Spleen (tissue), 11 donors: ENCODE measurements at regions not wholly inside any gene's neighbourhood (a gene's known extent, or its start where the extent isn't known, plus 50 kb on each side); places are given as distances from the start of the nearest gene placed in this dataset.

Experiments used
- DNase-seq: peaks from one replicate; pipeline ENCODE4 v3.0.0-alpha.2; 2020
- H3K27ac ChIP-seq, 8 donors: fragments of 200-600 bp; sonication (generic) in 7 of 8; 1 replicate in 4 of 8; 2 replicates in 4 of 8; pipeline versions ENCODE4 v1.5.0 to v1.8.0; 2016 to 2021; ENCODE audit warnings: inconsistent platforms in 4 of 8, mild to moderate bottlenecking in 4 of 8, moderate library complexity in 1 of 8
- H3K27me3 ChIP-seq, 7 donors: fragments of 200-600 bp; sonication (generic) in 6 of 7; replicated peaks in 1 of 7; 1 replicate in 4 of 7; 2 replicates in 3 of 7; pipeline versions ENCODE4 v1.5.0 to v1.8.0; 2016 to 2021; ENCODE audit warnings: inconsistent platforms in 3 of 7, mild to moderate bottlenecking in 1 of 7
- H3K36me3 ChIP-seq, 6 donors: fragments of 200-600 bp; sonication (generic) in 5 of 6; 1 replicate in 4 of 6; 2 replicates in 2 of 6; pipeline versions ENCODE4 v1.5.0 to v1.8.0; 2016 to 2021; ENCODE audit warnings: inconsistent platforms in 2 of 6
- H3K4me1 ChIP-seq, 6 donors: fragments of 200-600 bp; sonication (generic) in 5 of 6; 1 replicate in 3 of 6; 2 replicates in 3 of 6; pipeline versions ENCODE4 v1.5.0 to v1.8.0; 2016 to 2021; ENCODE audit warnings: inconsistent platforms in 3 of 6
- H3K4me3 ChIP-seq, 8 donors: fragments of 200-600 bp; sonication (generic) in 7 of 8; 1 replicate in 4 of 8; 2 replicates in 4 of 8; pipeline versions ENCODE4 v1.5.0 to v1.8.0; 2016 to 2021; ENCODE audit warnings: inconsistent platforms in 4 of 8, mild to moderate bottlenecking in 4 of 8, moderate library complexity in 2 of 8
- H3K9me3 ChIP-seq, 8 donors: fragments of 200-600 bp; sonication (generic) in 7 of 8; 1 replicate in 4 of 8; 2 replicates in 4 of 8; pipeline versions ENCODE4 v1.5.0 to v1.8.0; 2016 to 2021; ENCODE audit warnings: inconsistent platforms in 4 of 8
- POLR2A ChIP-seq, 3 donors: fragments of 450-650 bp; IDR thresholded peaks; one replicate each; pipeline ENCODE4 v1.5.1; 2017; ENCODE audit warnings: antibody characterized with exemption in 3 of 3, mild to moderate bottlenecking in 1 of 3
- POLR2AphosphoS5 ChIP-seq, 3 donors: sonication (generic); formaldehyde crosslinking; IDR thresholded peaks; one replicate each; pipeline ENCODE4 v1.5.1; 2017; ENCODE audit warnings: antibody characterized with exemption in 3 of 3
- WGBS, 5 donors: extraction: QIAGEN DNeasy Blood & Tissue Kit in 3 of 5; methylation state at CpG; one replicate each; pipeline versions ENCODE4 v1.1.5 to v1.1.7; 2013 to 2018; 5-methylcytosine and 5-hydroxymethylcytosine counted together
- intact Hi-C: fragments of 100-400 bp; cut with DNase I; formaldehyde crosslinking; loops from one replicate; pipeline ENCODE4 v1.15.0; 2023; ENCODE audit warnings: low total_unique reads
- TF ChIP-seq, protein P1 (sequence below), 11 experiments: fragments of 200-600 bp in 7 of 11; fragments of 450-650 bp in 4 of 11; sonication (generic) in 4 of 11; IDR thresholded peaks in 8 of 11; conservative IDR thresholded peaks in 3 of 11; 1 replicate in 7 of 11; 2 replicates in 4 of 11; pipeline versions ENCODE4 v1.4.0 to v1.8.0; 2016 to 2021; ENCODE audit warnings: antibody characterized with exemption in 11 of 11, inconsistent platforms in 4 of 11, mild to moderate bottlenecking in 1 of 11
- donor health status: healthy with polysubstance abuse.
- donor health status: DM: no; HTN: no; CAD: no; lungs with moderate emphysema.
- donor health status: DM: no; HTN: no; CAD: no.
- donor health status: Bipolar disorder and iron deficiency.
- donor health status: healthy.
- donor health status: DM: no; HTN: no; CAD: no.
- donor health status: DM: yes; HTN: yes; CAD: no.

DNA sequence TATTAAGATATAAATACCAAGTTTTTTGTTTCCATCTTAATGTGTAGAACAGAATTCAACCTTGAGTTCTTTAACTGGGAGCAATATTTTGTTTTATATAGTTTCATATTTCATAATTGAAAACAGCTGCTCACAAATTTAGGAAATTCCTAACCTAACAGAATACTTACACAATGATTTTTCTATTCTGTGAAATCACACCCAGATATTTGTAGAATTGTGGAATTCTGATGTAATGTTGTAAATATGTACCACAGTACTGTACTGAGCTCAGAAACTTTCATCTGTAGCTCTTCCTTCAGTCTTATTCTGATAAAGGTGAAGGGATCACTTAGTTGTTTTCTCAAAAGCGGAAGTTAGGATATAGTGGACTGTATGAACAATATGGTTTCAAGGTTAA, 143.4 kb upstream of the GLI3 start:
- Histone ChIP-seq H3K4me3 (no peak overlapping the region), H3K9me3 (no peaks in the 10 kb centered on the region), H3K27ac (no peak overlapping the region), H3K36me3 (no peaks in the 10 kb centered on the region), H3K4me1 (no peaks in the 10 kb centered on the region), H3K27me3 (no peaks in the 10 kb centered on the region)
- intact Hi-C loops: no loop called here
- TF ChIP-seq POLR2AphosphoS5 (IDR thresholded peaks at IDR 0.05) (no peak), POLR2A (IDR thresholded peaks at IDR 0.05) (no peak)
- TF ChIP-seq, protein P1, sequence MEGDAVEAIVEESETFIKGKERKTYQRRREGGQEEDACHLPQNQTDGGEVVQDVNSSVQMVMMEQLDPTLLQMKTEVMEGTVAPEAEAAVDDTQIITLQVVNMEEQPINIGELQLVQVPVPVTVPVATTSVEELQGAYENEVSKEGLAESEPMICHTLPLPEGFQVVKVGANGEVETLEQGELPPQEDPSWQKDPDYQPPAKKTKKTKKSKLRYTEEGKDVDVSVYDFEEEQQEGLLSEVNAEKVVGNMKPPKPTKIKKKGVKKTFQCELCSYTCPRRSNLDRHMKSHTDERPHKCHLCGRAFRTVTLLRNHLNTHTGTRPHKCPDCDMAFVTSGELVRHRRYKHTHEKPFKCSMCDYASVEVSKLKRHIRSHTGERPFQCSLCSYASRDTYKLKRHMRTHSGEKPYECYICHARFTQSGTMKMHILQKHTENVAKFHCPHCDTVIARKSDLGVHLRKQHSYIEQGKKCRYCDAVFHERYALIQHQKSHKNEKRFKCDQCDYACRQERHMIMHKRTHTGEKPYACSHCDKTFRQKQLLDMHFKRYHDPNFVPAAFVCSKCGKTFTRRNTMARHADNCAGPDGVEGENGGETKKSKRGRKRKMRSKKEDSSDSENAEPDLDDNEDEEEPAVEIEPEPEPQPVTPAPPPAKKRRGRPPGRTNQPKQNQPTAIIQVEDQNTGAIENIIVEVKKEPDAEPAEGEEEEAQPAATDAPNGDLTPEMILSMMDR (IDR thresholded peaks at IDR 0.05 in 8 of 11, conservative IDR thresholded peaks at IDR 0.05 in 3 of 11): no peak
- DNase-seq: no peak
- WGBS, 5 donors: 74 to 86% (median 83%) methylated on average over 1 of the region's 1 CpG

DNA sequence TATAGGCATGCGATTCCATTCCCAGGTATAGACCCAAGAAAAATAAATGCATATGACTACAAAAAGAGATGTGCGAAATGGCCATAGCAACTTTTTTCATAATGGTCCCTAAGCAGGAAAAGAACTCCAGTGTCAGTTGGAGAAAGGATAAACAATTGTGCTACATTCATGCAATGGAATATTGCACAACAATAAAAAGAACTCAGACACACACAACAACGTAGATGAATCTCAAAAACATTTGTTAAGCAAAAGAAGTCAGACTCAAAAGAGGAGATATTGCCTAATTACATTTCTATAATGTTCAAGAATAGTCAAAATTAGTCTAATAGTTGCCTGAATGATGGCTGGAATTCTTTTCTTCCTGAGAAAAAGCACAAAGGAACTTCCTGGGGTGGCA, 141.1 kb upstream of the GLI3 start:
- no peak for TF ChIP-seq POLR2AphosphoS5 (IDR thresholded peaks at IDR 0.05)
- TF ChIP-seq, protein P1 (IDR thresholded peaks at IDR 0.05 in 8 of 11, conservative IDR thresholded peaks at IDR 0.05 in 3 of 11): no peak
- no peak for TF ChIP-seq POLR2A (IDR thresholded peaks at IDR 0.05)
- intact Hi-C loops: no loop called here
- H3K4me1 ChIP-seq: no peaks in the 10 kb centered on the region
- no peaks in the 10 kb centered on the region for H3K27me3 ChIP-seq
- no peak overlapping the region for H3K4me3 ChIP-seq
- DNase-seq: no peak
- H3K27ac ChIP-seq: no peak overlapping the region
- H3K36me3 ChIP-seq: no peaks in the 10 kb centered on the region
- WGBS, 5 donors: 81 to 88% (median 87%) methylated on average over 3 of the region's 3 CpGs
- H3K9me3 ChIP-seq: no peaks in the 10 kb centered on the region

DNA sequence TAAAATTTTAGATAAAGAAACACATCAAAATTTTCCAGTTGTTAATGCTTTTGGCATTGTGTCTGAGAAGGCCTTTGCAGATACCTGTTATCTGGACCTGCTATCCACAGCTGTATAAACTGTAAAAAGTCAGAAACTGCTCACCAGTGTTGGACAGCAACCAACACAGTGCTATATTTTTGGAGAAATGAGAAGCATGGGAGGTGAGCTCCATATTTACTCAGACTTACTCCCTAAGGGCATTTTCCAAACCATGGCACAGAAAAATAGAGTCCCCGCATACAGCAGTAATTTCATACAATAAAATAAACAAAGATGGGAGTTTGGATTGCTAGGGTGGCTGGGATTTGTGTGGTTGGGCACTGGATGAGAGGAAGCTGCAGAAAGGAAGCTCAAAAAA, 136.3 kb upstream of the GLI3 start:
- Histone ChIP-seq H3K4me1 (no peaks in the 10 kb centered on the region), H3K27ac (no peak overlapping the region), H3K27me3 (peaks cover 0 to 10% (median 0%) of the 10 kb centered on the region in 7 donors), H3K36me3 (no peaks in the 10 kb centered on the region), H3K9me3 (peaks cover 0 to 13% (median 4%) of the 10 kb centered on the region in 8 donors), H3K4me3 (no peak overlapping the region)
- intact Hi-C loops: no loop called here
- no peak for TF ChIP-seq POLR2AphosphoS5 (IDR thresholded peaks at IDR 0.05)
- TF ChIP-seq POLR2A (IDR thresholded peaks at IDR 0.05): no peak
- TF ChIP-seq, protein P1 (IDR thresholded peaks at IDR 0.05 in 8 of 11, conservative IDR thresholded peaks at IDR 0.05 in 3 of 11): no peak
- 82 to 100% (median 89%) methylated on average over 1 of the region's 1 CpG for WGBS, 5 donors
- DNase-seq: no peak

DNA sequence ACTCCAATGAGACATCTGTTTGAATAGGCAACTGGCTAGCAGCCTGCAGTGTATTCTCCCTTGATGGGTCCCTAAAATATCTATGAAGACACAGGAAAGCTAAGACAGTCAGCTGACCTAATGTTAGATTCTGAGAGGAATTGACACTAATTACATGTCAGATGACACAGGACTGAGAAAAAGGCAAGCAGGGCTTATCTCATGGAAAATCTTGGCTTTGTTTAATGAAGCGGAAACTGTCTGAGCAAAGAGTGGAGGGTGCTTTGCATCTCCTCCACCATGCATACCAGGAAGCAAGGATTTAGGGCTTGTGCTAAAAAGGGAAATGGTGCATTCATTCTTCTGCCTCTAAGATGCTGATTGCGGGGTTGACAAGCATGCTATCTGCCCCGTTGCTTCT, 135.5 kb upstream of the GLI3 start:
- peaks cover 0 to 10% (median 0%) of the 10 kb centered on the region in 7 donors for H3K27me3 ChIP-seq
- H3K27ac ChIP-seq: no peak overlapping the region
- H3K4me1 ChIP-seq: no peaks in the 10 kb centered on the region
- no peak for DNase-seq
- H3K9me3 ChIP-seq: peaks cover 0 to 21% (median 12%) of the 10 kb centered on the region in 8 donors
- intact Hi-C loops: no loop called here
- WGBS, 5 donors: 45 to 54% (median 49%) methylated on average over 3 of the region's 3 CpGs
- no peak overlapping the region for H3K4me3 ChIP-seq
- H3K36me3 ChIP-seq: no peaks in the 10 kb centered on the region
- TF ChIP-seq POLR2A (IDR thresholded peaks at IDR 0.05): no peak
- TF ChIP-seq POLR2AphosphoS5 (IDR thresholded peaks at IDR 0.05): no peak
- TF ChIP-seq, protein P1 (IDR thresholded peaks at IDR 0.05 in 8 of 11, conservative IDR thresholded peaks at IDR 0.05 in 3 of 11): no peak
